ENCODE measurements at regions not wholly inside any gene's neighbourhood (a gene's known extent, or its start where the extent isn't known, plus 50 kb on each side); places are given as distances from the start of the nearest gene placed in this dataset.

DNA sequence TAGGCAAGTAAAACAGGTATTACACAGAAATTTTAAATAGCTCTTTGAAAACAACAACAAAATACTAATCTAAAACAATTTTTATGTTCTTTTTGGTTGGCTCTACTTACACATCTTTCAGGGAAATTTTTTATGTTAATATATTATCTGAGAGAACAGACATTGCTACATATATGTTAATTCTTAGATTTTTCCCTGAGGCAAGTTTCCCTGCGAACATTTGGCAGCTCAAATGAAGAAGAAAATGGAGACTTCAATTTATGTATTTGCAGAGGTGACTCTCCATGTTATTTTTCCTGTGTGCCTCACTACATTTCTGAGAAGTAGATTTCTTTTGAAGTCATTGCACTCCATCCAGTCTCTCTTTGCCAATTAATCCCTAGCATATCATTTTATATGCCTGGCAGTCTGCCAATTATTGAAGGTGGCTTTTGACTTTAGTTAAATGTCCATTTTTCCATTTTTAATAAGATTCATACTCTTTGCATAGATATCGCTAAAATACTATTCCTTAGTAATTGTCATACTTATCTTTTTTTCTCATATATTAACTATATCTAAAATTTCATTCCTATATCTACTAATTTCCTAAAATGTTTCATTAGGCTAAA, 908.2 kb upstream of the CDH10 start:
- Histone ChIP-seq H3K9me2 (ENCODE audit: insufficient read depth, low read length) (no peaks in the 10 kb centered on the region), H3K36me3 (ENCODE audit: insufficient read depth, low read length) (no peaks in the 10 kb centered on the region), H3K27ac (ENCODE audit: low read depth, low read length, poor library complexity, severe bottlenecking) (no peak overlapping the region), H3K4me1 (ENCODE audit: insufficient read depth, low read length, poor library complexity, severe bottlenecking) (no peaks in the 10 kb centered on the region), H3K9me3 (ENCODE audit: low read length) (no peaks in the 10 kb centered on the region), H3K4me2 (ENCODE audit: low read length) (no peak overlapping the region), H2AFZ (ENCODE audit: low read length) (no peak overlapping the region), H3K4me3 (ENCODE audit: low read depth, low read length, poor library complexity, severe bottlenecking) (no peak overlapping the region), H4K20me1 (ENCODE audit: insufficient read depth, low read length) (no peaks in the 10 kb centered on the region), H3K79me2 (ENCODE audit: insufficient read depth, low read depth, low read length) (no peaks in the 10 kb centered on the region)
- no peak for TF ChIP-seq EZH2phosphoT487 (IDR thresholded peaks at IDR 0.05; ENCODE audit: borderline replicate concordance, low read depth, low read length)
- TF ChIP-seq, protein P1, sequence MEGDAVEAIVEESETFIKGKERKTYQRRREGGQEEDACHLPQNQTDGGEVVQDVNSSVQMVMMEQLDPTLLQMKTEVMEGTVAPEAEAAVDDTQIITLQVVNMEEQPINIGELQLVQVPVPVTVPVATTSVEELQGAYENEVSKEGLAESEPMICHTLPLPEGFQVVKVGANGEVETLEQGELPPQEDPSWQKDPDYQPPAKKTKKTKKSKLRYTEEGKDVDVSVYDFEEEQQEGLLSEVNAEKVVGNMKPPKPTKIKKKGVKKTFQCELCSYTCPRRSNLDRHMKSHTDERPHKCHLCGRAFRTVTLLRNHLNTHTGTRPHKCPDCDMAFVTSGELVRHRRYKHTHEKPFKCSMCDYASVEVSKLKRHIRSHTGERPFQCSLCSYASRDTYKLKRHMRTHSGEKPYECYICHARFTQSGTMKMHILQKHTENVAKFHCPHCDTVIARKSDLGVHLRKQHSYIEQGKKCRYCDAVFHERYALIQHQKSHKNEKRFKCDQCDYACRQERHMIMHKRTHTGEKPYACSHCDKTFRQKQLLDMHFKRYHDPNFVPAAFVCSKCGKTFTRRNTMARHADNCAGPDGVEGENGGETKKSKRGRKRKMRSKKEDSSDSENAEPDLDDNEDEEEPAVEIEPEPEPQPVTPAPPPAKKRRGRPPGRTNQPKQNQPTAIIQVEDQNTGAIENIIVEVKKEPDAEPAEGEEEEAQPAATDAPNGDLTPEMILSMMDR (conservative IDR thresholded peaks at IDR 0.05; ENCODE audit: low read length), result no peak
- ChIA-PET POLR2A (interaction anchor here (0.5 kb wide), 1 partner anchor 209 kb away, joined by 3 read pairs; no protein-coding TSS in a partner anchor), CTCF (ENCODE audit: unreplicated experiment) (no interaction called here)
- no peak for DNase-seq (ENCODE audit: low spot score)
- BruUV-seq (replicated peaks), result no TSS peak
- intact Hi-C loops (cut with micrococcal nuclease; ENCODE audit: unreplicated experiment), result no loop called here

DNA sequence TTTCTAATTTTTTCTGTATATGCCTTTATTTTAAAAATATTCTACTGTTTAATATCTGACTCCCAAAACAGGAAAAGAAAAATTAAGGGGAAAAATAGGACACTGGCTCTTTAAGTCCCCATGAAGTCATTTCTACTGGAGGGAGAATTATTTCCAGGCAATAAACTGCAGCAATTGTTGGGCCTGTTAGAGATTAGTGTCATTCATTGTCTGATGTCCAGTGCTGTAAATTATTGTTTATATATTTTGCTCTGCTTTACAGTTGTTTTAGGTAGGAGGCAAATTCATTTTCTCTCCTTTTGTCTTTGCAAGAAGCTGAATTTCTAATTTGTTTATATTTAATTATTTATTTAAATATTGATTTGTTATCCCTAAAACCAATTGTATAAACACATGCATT, 906.0 kb upstream of the CDH10 start:
- TF ChIP-seq EZH2phosphoT487 (IDR thresholded peaks at IDR 0.05; ENCODE audit: borderline replicate concordance, low read depth, low read length), result no peak
- TF ChIP-seq, protein P1 (conservative IDR thresholded peaks at IDR 0.05; ENCODE audit: low read length), result no peak
- Histone ChIP-seq H4K20me1 (ENCODE audit: insufficient read depth, low read length) (no peaks in the 10 kb centered on the region), H3K4me2 (ENCODE audit: low read length) (no peak overlapping the region), H3K79me2 (ENCODE audit: insufficient read depth, low read depth, low read length) (no peaks in the 10 kb centered on the region), H3K4me3 (ENCODE audit: low read depth, low read length, poor library complexity, severe bottlenecking) (no peak overlapping the region), H3K27ac (ENCODE audit: low read depth, low read length, poor library complexity, severe bottlenecking) (no peak overlapping the region), H3K9me3 (ENCODE audit: low read length) (0 out of 2 replicates have a peak, but pooled peaks cover under 1% of the 10 kb centered on the region), H3K4me1 (ENCODE audit: insufficient read depth, low read length, poor library complexity, severe bottlenecking) (no peaks in the 10 kb centered on the region), H3K36me3 (ENCODE audit: insufficient read depth, low read length) (no peaks in the 10 kb centered on the region), H2AFZ (ENCODE audit: low read length) (no peak overlapping the region), H3K9me2 (ENCODE audit: insufficient read depth, low read length) (no peaks in the 10 kb centered on the region)
- intact Hi-C loops (cut with micrococcal nuclease; ENCODE audit: unreplicated experiment), result no loop called here
- POLR2A ChIA-PET, result interaction anchor here (0.7 kb wide), 2 partner anchors 102 to 225 kb away, joined by 3 to 7 read pairs; no protein-coding TSS in a partner anchor
- DNase-seq (ENCODE audit: low spot score), result no peak
- no TSS peak for BruUV-seq (replicated peaks)
- CTCF ChIA-PET (ENCODE audit: unreplicated experiment), result no interaction called here

GRCh38 chr5:25544652-25545249, 900.0 kb upstream of the CDH10 start:
- peaks cover 3% of the 10 kb centered on the region; the same call in 1 of the 2 replicates for H3K9me3 ChIP-seq (ENCODE audit: low read length)
- intact Hi-C loops (cut with micrococcal nuclease; ENCODE audit: unreplicated experiment), result no loop called here
- DNase-seq (ENCODE audit: low spot score), result peak; percentile 20
- no TSS peak for BruUV-seq (replicated peaks)
- H3K79me2 ChIP-seq (ENCODE audit: insufficient read depth, low read depth, low read length), result no peaks in the 10 kb centered on the region
- H4K20me1 ChIP-seq (ENCODE audit: insufficient read depth, low read length), result no peaks in the 10 kb centered on the region
- CTCF ChIA-PET (ENCODE audit: unreplicated experiment), result no interaction called here
- POLR2A ChIA-PET, result no interaction called here
- no peak overlapping the region for H3K4me3 ChIP-seq (ENCODE audit: low read depth, low read length, poor library complexity, severe bottlenecking)
- TF ChIP-seq, protein P1 (conservative IDR thresholded peaks at IDR 0.05; ENCODE audit: low read length), result peak; percentile 79
- TF ChIP-seq EZH2phosphoT487 (IDR thresholded peaks at IDR 0.05; ENCODE audit: borderline replicate concordance, low read depth, low read length), result no peak
- no peak overlapping the region for H3K27ac ChIP-seq (ENCODE audit: low read depth, low read length, poor library complexity, severe bottlenecking)
- no peak overlapping the region for H3K4me2 ChIP-seq (ENCODE audit: low read length)
- H3K4me1 ChIP-seq (ENCODE audit: insufficient read depth, low read length, poor library complexity, severe bottlenecking), result no peaks in the 10 kb centered on the region
- H2AFZ ChIP-seq (ENCODE audit: low read length), result no peak overlapping the region
- H3K9me2 ChIP-seq (ENCODE audit: insufficient read depth, low read length), result no peaks in the 10 kb centered on the region
- H3K36me3 ChIP-seq (ENCODE audit: insufficient read depth, low read length), result no peaks in the 10 kb centered on the region

Data from OCI-LY7 (cell line).